Lung microvascular endothelial cell (primary cell): ENCODE measurements at regions not wholly inside any gene's neighbourhood (a gene's known extent, or its start where the extent isn't known, plus 50 kb on each side); places are given as distances from the start of the nearest gene placed in this dataset.
A peak's percentile ranks its signal among the peaks of the same experiment; 100 is the strongest.
"Not testable (repeated sequence)": the region's sequence is repeated elsewhere in the genome, so short reads cannot be mapped to it uniquely, and the experiment has no call there.

Source experiments
- DNase-seq, 2 donors: peaks; one replicate each; pipeline versions ENCODE4 v3.0.0 to v3.0.0-alpha.2; 2010; ENCODE audit warnings: low read depth in 2 of 2

- peak; percentile 29 to 47 for DNase-seq
Measured at GRCh38 chr1:10867138-10867721, 70.8 kb upstream of the CASZ1 start.

- no peak for DNase-seq
Measured at GRCh38 chr1:10867914-10868598, 71.6 kb upstream of the CASZ1 start.

GRCh38 chr1:10868599-10868965, 72.1 kb upstream of the CASZ1 start:
- no peak for DNase-seq

GRCh38 chr1:10869933-10870332, 73.5 kb upstream of the CASZ1 start:
- no peak for DNase-seq

DNA sequence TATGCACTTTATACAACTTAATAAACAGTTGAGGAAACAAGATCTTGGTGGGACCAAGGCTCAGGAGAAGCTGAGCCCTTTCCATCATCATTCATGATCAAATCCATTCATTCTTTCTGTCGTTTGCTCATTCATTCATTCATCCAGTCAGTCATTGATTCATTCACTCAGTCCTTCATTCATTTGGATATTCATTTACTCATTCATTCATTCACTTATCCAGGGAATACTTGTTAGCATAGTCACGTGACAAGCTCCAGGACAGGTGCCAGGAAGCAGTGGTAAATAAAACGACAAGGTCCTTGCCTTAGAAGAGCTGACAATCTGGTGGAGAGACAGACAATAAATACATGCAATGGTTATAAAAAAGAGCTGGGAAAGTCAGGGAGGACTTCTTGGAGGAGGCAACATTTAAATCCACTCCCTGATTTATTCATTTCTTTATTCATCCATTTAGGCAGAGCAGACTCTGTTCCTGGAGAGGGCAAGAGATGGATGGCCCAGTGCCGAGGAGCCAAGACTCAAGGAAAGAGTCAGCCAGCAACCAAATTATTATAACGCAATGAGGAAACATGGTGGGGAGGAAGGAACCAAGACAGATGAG, 74.1 kb upstream of the CASZ1 start:
- DNase-seq = no peak

DNA sequence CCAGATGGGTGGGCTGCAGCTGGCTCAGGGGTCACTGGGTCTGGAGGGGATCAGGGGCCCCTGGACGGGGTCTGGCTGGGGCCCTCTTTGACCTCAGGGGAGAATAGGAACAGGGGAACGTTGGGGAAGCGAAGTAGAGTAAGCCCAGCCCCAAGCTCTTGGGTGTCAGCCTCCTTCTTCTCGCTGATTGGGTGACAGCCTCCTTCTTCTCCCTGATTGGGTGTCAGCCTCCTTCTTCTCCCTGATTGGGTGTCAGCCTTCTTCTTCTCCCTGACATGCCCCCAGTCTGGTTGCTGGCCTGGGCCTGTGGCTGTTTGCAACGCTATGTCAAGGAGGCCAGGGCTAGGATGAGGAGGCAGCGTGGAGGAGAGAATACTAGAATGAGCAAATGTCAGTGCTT, 76.7 kb upstream of the CASZ1 start:
- peak in 1 of 2 donors; percentile 8 for DNase-seq

DNA sequence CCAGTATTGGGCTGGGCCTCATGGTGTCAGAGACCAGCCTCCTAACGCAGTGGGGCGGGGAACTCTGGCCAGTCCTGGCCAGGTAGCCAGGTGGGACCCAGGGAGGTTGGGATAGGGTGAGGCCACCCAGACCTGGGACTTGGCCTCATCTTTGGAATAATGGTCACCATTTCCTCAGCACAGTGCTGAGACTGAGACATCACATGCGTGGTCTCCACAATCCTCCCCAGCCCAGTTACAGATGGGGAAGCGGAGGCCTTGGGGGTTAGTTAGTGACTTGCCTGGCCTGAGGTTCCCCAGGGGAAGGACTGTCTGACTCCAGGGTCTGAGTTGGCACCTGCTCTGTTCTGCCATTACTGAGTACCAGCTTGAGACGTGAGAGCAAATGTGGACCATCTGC, 77.9 kb upstream of the CASZ1 start:
- DNase-seq = no peak

DNA sequence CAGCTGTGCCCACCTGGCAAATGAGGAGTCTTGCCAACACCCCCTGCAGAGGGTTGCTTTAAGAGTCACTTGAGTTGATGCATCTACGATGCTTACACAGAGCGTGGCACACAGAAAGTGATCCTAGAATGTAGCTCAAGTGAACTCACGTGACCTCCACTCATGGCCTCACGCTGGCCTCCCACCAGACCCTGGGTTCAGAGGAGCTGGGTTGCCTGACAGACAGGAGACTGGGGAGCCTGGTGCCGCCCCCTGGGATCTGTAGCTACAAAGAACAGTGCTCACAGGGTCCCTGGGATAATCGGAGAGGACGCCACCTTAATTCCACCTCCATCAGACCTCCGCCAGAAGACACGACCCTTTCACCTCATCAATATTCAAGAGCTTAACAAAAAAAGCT, 81.4 kb upstream of the CASZ1 start:
- DNase-seq = no peak

DNA sequence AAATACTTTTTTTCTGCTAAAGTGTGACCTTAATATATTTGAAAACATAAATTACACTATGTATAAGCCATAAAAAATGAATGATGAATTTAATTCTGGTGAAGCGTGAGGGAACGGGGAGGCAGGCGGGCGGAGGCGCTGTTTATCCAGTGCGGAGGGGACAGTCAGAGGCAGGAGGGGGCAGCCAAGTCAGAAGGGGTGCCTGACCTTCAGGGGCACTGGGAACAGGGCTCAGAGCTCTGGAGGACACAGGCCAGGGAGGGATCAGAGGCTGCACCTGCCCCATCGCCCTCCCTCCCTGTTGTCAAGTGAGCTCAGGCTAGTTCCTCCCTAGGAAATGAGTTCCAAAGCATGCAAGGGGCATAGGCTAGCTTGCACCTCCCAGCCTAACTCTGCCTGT, 82.0 kb upstream of the CASZ1 start:
- DNase-seq = no peak

- no peak for DNase-seq
Measured at GRCh38 chr1:10880063-10880462, 83.6 kb upstream of the CASZ1 start.

DNA sequence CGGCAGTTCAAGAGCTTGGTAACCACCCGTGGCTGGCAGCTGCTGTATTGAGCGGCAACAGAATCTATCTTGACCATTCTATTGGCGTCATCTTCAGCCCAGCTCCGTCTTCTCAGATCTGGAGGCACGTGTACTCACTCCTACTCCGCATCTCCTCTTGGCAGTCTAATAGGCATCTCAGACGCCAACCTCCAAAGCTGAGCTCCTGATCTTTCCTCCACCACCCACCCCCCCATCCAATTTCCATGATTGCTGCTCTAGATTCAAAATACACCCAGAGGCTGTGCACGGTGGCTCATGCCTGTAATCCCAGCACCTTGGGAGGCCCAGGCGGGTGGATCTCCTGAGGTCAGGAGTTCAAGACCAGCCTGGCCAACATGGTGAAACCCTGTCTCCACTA, 84.6 kb upstream of the CASZ1 start:
- DNase-seq = no peak

GRCh38 chr1:10882069-10882468, 85.6 kb upstream of the CASZ1 start:
- no peak for DNase-seq

DNA sequence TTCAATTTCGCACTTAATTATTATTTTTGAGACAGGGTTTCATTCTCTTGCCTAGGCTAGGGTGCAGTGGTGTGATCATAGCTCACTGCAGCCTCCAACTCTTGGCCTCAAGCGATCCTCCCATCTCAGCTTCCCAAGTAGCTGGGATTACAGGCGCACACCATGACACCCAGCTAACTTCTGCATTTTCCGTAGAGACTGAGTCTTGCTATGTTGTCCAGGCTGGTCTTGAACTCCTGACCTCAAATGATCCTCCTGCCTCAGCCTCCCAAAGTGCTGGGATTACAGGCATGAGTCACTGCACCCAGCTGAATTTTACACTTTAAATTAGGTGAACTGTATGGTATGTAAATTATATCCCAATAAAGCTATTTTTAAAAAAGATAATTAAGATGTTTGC, 90.6 kb upstream of the CASZ1 start:
- DNase-seq = not testable (repeated sequence)

- DNase-seq = no peak
Measured at GRCh38 chr1:10888291-10888690, 91.8 kb upstream of the CASZ1 start.

- no peak for DNase-seq
Measured at GRCh38 chr1:10888791-10889649, 92.6 kb upstream of the CASZ1 start.

- no peak for DNase-seq
Measured at GRCh38 chr1:10889650-10890353, 93.4 kb upstream of the CASZ1 start.

DNA sequence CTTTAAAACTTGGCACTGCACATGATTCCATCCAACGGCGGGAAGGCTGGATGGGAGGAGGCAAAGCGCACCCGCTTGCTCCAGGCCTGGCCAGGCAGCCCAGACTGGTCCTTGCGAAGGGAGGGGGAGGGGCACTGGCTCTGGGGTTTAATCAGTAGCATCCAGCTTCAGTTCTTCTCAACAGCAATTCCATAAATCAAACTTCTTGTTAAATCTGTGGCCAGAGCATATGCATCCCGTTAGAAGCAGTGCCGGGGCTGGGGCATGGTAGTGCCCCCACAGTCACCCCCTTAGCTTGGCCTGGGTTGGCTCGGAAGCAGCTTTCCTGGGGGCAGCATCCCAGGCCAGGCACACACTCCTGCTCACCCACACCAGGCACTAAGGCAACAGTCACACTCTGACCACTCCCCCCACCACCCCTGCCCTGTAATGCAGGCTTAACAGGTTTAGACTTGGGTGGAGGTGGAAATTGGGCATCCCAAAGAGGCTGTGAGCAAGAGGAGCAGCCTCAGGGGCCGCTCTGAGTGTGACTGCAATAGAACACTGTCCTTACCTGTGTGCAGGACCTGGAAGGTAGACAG, 94.1 kb upstream of the CASZ1 start:
- no peak for DNase-seq

DNA sequence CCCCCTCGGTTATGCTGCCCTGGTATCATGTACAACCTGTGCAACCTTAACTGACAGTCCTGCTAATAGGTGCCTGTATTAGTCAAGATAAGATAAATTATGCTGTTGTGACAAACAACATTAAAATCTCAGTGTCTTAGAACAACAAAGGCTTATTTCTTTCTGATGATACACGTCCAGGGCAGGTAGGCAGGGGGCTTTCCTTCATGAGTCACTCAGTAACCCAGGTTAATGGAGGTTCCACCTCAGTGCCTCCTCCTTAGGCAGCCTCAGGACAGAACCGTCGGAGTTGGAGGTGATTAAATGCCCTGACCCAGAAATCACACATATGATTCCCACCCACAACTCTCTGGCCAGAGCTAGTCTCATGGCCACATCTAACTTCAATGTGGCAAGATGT, 94.6 kb upstream of the CASZ1 start:
- no peak for DNase-seq

GRCh38 chr1:10892138-10893065, 96.0 kb upstream of the CASZ1 start:
- no peak for DNase-seq

DNA sequence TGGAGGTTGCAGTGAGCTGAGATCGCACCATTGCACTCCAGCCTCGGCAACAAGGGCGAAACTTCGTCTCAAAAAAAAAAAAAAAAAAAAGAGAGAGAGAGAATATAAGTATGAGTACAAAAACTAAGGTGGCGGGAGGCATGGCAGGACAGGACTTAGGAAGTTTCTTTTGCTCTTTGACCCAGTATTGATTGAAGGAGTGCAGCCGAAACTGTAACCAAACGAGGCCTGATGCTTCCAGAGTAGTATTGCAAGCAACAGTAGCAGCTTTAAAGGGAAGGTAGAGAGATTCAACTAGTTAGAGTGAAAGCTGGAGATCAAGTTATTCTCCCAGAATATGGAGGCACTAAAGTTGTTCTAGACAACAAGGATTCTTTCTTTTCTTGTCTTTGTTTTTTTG, 99.2 kb upstream of the CASZ1 start:
- no peak for DNase-seq
